GM13976 (cell line): ENCODE measurements at regions not wholly inside any gene's neighbourhood (a gene's known extent, or its start where the extent isn't known, plus 50 kb on each side); places are given as distances from the start of the nearest gene placed in this dataset.

Experiments used
- DNase-seq: peaks from one replicate; pipeline ENCODE4 v3.0.0; 2012; ENCODE audit warnings: low spot score
- in situ Hi-C: fragments of 300-500 bp; cut with MboI; formaldehyde crosslinking; loops from one replicate; pipeline ENCODE4 v1.12.0; 2022; ENCODE audit warnings: low sequenced_read_pairs, mixed read lengths, inconsistent platforms; ENCODE audit not compliant: unreplicated experiment
- TF ChIP-seq, protein P1 (sequence below): IDR thresholded peaks from 2 replicates; pipeline ENCODE4 v1.5.1; 2012; ENCODE audit warnings: borderline replicate concordance, mild to moderate bottlenecking; ENCODE audit not compliant: insufficient read depth; ENCODE audit errors: extremely low read depth, missing control alignments, control extremely low read depth

GRCh38 chr2:59938181-59938580, 615.3 kb downstream of the BCL11A start:
- TF ChIP-seq, protein P1, sequence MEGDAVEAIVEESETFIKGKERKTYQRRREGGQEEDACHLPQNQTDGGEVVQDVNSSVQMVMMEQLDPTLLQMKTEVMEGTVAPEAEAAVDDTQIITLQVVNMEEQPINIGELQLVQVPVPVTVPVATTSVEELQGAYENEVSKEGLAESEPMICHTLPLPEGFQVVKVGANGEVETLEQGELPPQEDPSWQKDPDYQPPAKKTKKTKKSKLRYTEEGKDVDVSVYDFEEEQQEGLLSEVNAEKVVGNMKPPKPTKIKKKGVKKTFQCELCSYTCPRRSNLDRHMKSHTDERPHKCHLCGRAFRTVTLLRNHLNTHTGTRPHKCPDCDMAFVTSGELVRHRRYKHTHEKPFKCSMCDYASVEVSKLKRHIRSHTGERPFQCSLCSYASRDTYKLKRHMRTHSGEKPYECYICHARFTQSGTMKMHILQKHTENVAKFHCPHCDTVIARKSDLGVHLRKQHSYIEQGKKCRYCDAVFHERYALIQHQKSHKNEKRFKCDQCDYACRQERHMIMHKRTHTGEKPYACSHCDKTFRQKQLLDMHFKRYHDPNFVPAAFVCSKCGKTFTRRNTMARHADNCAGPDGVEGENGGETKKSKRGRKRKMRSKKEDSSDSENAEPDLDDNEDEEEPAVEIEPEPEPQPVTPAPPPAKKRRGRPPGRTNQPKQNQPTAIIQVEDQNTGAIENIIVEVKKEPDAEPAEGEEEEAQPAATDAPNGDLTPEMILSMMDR, result no peak
- in situ Hi-C loops, result no loop called here
- DNase-seq, result no peak

DNA sequence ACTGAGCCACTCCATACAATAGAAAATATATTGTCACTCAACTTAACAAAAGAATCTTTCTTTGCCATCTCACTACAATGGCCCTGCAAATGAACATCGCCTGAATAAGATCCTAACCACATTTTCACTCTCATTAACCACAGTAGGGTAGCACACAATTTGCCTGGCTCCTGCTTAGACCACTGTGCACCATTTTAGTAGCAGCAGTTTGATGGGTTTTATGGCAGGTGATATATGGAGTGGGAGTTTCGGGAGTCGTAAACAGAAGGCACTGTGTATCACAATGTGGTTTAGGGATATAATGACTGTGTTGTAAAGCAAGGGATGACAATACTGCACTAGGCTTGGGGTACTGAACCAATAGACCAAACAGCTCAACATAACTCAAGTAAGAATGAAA, 617.4 kb downstream of the BCL11A start:
- no peak for DNase-seq
- in situ Hi-C loops, result no loop called here
- TF ChIP-seq, protein P1, result no peak

- no peak for DNase-seq
- in situ Hi-C loops, result no loop called here
- TF ChIP-seq, protein P1, result no peak
These were observed 618.4 kb downstream of the BCL11A start for GRCh38 chr2:59935005-59935404.

DNA sequence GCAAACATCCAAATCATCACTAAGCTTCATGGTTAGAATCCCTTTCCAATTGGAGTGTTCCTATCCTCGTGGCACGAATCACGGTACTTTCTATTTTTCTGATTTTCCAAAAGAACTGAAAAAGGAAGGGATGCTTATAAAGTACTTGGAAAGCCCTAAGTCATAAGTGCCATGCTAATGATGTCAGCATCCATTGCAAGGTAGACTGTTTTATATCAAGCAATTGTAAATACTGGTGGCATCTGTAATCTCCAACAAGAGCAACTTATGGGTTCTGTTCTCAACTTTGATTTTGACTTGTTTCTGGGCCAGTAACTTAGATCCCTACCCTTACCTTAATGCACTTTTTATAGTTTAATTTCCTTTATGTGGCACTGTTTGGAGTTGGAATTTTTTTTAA, 619.5 kb downstream of the BCL11A start:
- TF ChIP-seq, protein P1, result no peak
- in situ Hi-C loops, result no loop called here

GRCh38 chr2:59932341-59932740, 621.1 kb downstream of the BCL11A start:
- DNase-seq, result no peak
- TF ChIP-seq, protein P1, result no peak
- in situ Hi-C loops, result no loop called here

More for the DNA sequence above, 619.5 kb downstream of the BCL11A start:
- DNase-seq, result no peak

DNA sequence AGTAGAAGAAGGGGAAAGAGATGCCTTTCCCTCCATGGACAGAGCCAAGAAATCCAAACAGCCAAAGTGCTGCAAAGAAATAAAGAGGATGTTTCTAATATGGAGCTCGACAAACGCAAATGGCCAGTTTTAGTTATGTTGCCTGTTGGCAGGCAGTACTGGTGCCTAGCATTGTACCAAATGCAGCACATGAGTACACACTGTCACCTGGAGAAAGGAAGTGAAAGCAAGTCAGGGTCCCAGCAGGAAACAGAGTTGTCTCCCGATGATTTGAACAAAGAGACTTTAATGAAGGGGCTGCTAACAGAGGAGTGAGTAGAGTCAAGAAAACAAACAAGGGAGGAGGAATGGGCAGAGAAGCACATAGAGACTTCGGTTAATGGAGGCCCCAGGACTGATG, 623.0 kb downstream of the BCL11A start:
- TF ChIP-seq, protein P1, result no peak
- no peak for DNase-seq
- in situ Hi-C loops, result no loop called here

DNA sequence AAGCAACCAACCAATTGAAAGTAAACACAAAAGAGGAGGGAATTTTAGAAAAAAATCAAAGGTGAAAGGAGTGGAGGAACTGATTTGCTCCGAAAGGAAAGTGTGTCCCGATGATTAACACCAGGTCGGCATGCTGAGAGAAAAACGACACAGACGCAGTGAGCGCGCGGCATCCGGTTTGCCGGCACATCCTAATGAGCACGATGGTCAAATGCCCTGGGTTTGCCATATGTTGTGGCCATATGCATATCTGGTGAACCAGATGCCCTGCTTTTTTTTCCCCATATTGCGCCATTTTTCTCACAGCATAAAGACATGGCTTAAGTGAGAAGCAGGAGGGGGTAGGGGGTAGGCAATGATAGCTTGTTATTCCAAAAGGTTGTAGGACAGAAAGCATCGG, 626.7 kb downstream of the BCL11A start:
- no peak for DNase-seq
- TF ChIP-seq, protein P1, result no peak
- in situ Hi-C loops, result no loop called here
